GM12864 (cell line): ENCODE measurements at regions not wholly inside any gene's neighbourhood (a gene's known extent, or its start where the extent isn't known, plus 50 kb on each side); places are given as distances from the start of the nearest gene placed in this dataset.

Experiments
- DNase-seq: peaks from one replicate; pipeline ENCODE4 v3.0.0-alpha.2; 2011; ENCODE audit warnings: low read depth
- H3K4me3 ChIP-seq: 2 replicates; pipeline ENCODE4 v1.5.1; 2011; ENCODE audit warnings: mild to moderate bottlenecking, low read depth, low read length, control low read depth
- CTCF ChIP-seq: IDR thresholded peaks from 2 replicates; pipeline ENCODE4 v1.5.1; 2011; ENCODE audit warnings: low read depth, mild to moderate bottlenecking, moderate library complexity, low read length, control low read depth, inconsistent platforms; ENCODE audit errors: missing control alignments

DNA sequence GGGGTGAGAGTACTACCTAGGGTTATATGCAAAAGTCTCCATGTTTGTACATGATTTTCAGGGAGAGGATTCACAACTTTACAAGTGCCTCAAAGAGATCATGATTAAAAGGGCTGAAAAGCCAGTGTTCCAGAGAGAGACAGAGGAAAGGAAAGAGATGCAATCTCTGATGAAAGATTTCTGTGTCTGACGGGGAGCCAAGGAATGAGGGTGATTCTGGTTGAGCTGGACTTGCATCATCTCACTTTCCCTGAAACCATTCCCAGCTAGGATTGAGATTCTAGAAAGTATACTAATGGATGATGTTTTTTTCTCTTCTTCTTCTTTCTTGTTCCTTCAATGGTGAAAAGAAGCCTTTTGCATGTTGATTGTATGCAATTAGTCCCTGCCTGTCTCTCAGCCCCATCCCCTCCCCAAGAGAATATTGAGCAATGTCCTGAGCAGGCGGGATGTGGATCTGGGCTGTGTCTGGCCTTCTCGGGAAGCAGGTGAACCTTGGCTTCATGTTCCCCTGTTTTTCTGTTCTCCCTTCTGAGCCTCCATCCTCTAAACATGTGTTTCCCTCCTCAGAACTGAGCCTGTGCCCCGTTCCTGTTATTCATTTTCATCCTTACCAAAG lies 186.1 kb downstream of the ZNF365 start:
- no peak overlapping the region for H3K4me3 ChIP-seq
- TF ChIP-seq CTCF: no peak
- DNase-seq: no peak

GRCh38 chr10:62561151-62561550 lies 187.0 kb downstream of the ZNF365 start:
- no peak overlapping the region for H3K4me3 ChIP-seq
- no peak for TF ChIP-seq CTCF
- no peak for DNase-seq

GRCh38 chr10:62562101-62562500 lies 187.9 kb downstream of the ZNF365 start:
- H3K4me3 ChIP-seq: no peak overlapping the region
- DNase-seq: no peak
- no peak for TF ChIP-seq CTCF

DNA sequence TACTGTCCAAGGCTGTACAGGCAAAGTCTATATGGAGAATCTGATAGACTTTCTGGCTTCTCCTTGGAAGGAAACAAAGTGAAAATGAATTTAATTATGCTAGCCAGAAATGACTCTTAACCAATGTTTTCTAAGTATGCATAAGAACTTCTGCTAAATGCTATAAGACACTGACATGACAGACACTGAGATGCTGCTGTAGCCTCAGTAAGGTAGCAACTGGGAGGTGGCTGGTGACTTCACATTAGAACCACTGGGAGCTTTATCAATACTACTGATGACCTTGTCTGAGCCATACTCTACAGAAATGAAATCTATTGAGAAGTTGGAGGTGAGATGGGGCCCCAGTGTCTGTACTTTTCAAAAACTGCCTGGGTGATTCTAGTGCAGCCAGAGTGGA lies 188.6 kb downstream of the ZNF365 start:
- no peak overlapping the region for H3K4me3 ChIP-seq
- no peak for TF ChIP-seq CTCF
- no peak for DNase-seq

DNA sequence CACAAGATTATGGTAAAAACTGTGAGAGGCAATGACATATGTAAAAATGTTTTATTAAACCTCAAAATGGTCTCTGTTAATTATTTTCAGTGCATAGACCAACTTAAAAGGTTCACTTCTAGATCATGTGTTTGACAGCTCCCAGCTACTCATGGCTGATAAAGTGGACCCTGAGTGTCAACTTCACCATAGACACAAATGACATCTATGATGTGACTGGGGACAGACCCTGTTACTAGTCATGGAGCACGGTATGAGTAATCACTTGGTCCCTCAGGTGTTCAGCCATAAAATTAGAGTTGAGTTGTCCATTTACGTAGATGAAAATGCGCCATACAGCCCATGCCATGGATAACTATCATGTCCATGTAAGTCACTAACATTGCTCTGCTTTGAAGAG lies 199.8 kb downstream of the ZNF365 start:
- DNase-seq: no peak
- TF ChIP-seq CTCF: no peak
- no peak overlapping the region for H3K4me3 ChIP-seq

DNA sequence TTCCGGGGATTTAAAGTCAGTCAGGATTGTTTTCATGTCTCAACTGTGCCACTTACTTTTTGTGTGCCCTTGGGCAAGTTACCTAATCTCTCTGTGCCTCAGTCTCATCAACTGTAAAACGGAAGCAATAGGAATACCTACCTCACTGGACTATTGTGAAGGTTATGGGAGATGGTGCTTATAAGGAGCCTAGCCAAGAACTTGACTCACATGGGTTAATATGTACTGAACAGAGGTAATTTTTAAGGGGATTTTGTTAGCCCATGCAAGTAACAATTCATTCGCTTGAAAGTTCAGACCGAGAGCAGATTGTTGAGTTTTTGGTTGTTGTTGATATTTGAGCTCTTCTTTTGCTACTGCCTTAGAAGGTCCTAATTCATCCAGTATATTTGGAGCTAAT lies 202.9 kb downstream of the ZNF365 start:
- TF ChIP-seq CTCF: no peak
- DNase-seq: no peak
- no peak overlapping the region for H3K4me3 ChIP-seq

DNA sequence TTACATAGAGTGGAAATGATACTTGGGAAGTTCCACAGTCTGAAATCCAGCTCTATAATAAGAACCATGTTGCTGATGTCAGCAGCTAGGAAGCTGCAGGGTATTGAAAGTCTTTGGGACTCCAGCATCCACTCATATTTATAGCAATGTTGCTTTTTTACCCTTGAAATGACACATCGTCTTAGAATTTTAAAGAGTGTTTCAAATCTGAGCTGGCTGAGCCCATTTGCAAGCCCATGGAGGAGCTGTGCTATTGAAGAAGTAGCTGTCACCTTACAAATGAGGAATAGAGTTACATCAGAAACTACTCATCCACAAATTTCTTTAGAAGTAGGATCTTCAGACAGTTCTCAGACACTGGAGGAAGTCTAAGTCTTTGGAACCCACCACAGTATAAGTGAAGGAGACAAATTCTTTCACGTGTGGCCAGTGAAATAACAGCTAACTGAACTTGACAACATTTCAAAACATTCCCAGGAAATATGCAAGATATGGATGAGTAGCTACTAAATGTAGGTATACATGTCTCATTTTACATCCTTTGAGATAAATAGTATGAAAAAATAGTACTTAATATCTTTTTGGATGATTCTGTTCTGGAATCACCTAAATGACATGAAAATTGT lies 203.6 kb downstream of the ZNF365 start:
- no peak for DNase-seq
- TF ChIP-seq CTCF: no peak
- no peak overlapping the region for H3K4me3 ChIP-seq
